A204.1 (cell line): ENCODE measurements at regions not wholly inside any gene's neighbourhood (a gene's known extent, or its start where the extent isn't known, plus 50 kb on each side); places are given as distances from the start of the nearest gene placed in this dataset.

ENCODE experiments used
- FAIRE-seq: peaks from 2 replicates; lab custom pipeline; 2012; peaks lifted over from hg19 to GRCh38; lab: Jason Lieb, UNC

DNA sequence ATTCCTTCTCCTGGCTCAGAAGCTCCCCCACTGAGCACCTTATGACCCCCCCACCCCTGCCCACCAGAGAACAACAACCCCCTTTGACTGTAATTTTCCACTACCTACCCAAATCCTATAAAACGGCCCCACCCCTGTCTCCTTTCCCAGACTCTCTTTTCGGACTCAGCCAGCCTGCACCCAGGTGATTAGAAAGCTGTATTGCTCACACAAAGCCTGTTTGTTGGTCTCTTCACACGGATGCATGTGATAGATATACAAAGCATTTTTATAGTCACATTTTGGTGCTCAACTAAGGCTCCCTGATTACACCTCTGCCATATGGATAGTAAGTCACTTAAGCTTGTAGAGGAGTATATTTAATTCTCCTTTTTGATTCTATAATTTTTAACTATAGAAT, 985.8 kb downstream of the REEP3 start:
- no peak for FAIRE-seq

DNA sequence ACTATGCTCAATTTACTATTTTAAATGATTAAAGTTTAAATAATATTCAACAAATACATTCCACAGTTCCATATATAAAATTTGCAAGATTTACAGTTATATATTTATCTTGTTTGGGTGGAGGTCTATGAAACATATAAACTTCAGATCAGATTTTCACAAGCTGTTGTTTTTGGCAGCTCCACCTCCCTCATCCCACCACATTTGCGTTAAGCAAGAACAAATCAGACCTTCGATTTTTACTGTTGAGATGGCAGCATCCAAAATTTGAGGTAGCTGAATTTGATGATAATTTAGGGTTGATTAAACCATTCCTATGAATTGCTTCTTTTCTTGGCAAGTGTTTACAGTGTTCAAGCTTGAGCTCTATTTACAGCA, 986.4 kb downstream of the REEP3 start:
- no peak for FAIRE-seq

DNA sequence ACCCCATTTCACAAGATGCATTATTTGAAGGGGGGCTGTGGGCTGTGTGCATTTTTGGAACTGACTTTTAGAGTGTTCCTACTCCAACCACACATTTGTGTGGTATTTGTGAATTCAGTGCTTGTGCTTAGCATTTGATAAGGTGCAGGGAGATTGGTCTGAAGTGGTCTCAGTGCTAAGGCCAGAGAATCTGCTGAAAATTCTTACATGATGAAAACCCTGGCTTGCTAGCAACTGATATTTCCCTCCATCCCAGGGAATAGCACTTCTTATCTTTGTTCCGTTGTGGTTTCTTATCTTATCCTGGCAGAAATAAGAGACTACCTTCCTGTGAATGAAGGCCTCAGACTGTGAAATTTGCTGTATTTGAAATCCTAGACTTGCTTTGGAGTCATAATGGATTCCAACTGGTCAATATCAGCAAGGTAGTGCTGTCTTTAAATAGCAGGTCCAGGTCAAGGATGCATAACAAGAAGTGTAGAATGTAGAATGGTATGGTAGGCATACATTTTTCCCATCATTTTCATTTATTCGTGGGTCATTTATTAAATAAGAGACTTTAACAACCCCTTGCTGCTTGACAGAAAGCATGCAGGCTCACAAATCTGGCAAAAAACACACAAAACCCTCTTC, 986.9 kb downstream of the REEP3 start:
- no peak for FAIRE-seq

DNA sequence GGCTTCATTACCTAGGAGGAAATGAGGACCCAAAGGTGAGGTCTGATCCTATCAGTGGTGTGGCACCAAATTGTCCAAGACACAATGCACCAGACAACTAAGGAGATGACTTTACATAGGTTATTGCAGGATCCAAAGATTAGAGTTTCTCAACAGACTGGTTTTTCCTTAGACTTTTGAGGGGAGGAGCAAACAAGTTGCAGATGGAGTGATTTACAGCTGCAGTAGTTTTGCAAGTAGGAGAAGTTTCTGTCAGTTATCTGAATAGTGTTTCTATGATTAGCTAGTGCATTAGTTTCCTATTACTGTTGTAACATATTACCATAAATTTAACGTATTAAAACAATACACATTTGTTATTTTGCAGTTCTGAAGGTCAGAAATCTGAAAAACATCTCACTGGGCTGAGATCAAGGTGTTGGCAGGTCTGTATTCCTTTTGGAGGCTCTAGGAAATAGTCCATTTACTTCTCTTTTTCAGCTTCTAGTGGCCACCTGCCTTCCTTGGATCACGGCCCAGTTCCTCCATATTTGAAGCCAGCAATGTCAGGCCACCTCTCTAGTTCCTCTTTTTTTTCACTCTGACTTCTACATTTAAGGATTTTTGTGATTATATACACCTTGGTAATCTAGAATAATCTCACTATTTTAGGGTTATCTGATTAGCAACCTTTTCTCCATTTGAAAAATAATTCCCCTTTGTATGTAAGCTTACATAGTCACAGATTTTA, 994.9 kb downstream of the REEP3 start:
- FAIRE-seq = no peak

DNA sequence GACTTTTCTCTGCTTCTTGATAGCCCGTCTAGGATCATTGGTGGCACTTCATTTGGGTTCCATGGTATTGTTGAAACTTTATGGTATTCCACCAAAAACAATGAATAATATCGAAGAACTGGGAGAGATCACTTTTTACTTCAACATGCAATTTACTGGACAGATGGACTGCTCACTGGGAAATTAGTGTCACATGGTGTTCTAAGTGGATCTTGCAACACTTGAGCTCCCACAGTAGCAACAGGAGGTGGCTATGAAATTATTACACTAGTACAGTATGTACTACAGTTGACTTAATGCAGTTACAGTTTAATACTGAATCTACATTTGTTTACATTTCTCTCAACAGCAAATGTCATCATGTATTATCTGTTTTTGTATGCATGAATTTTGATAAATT, 997.3 kb downstream of the REEP3 start:
- FAIRE-seq = no peak

DNA sequence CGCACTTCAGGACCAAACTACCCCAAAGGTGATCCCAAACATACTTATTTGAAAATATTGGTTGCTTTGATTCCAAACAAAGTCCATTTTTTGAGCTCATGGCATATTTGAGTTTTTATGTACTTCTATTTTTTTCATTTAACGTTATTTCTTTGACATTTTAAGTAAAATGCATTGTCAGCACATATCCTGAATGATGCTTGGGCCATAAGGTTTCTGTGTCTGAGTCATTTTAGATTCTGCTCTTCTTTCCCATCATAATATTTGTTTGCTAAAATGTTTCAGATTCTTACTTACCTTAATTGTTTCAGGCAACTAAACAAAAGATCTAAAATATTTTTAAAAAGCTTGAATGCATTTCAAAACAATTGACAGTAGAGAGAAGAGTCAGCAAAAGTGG, 998.2 kb downstream of the REEP3 start:
- FAIRE-seq = no peak

DNA sequence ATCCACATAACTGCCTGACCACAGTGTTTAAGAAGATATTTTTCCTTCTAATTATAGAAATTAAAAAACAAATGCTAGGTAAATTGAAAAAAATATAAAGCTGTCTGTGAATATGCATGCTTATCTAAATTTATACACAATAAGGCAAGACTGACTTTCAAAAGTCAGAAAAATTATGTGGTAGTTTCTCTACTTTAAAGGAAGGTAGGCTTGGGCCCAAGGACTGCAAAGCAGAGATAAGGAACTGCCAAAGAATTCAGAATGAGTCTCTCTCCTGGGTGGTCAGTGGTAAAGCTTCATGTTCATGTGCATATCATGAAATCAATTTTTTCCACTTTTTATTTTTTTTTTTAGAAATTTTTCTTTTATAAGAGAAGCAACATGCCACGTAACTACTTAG, 998.6 kb downstream of the REEP3 start:
- FAIRE-seq = no peak

DNA sequence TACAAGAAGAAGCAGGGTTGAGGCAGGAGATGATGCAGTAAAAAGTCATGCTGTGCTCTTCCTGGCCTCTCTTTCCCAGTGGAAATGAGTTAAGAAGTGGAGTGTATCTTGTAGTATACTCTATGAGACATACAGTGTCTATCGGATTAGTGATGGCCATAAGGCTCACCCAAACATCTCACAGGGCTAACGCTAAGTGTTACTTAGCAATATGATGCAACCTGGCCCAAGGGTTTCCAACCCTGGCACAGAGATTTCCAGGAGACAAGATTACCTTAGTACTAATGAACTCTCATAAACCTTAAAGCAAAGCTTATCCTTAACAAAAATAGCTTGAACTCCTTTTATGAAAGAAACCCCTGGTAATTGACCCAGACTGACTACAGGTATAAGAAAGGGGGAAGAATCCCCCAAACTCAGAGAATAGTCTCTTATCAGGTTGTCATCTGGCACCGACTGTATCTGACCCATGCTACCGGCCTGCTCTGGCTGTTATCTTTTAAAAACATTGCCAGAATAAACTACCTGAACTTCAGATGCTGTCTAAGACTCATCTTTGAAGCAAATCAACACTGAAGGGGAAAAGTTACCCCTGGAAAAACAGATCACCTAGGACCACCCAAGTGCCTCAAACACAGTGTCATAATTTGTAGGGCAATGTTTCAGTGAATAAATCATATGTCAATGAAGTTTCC, 1002.0 kb downstream of the REEP3 start:
- no peak for FAIRE-seq

DNA sequence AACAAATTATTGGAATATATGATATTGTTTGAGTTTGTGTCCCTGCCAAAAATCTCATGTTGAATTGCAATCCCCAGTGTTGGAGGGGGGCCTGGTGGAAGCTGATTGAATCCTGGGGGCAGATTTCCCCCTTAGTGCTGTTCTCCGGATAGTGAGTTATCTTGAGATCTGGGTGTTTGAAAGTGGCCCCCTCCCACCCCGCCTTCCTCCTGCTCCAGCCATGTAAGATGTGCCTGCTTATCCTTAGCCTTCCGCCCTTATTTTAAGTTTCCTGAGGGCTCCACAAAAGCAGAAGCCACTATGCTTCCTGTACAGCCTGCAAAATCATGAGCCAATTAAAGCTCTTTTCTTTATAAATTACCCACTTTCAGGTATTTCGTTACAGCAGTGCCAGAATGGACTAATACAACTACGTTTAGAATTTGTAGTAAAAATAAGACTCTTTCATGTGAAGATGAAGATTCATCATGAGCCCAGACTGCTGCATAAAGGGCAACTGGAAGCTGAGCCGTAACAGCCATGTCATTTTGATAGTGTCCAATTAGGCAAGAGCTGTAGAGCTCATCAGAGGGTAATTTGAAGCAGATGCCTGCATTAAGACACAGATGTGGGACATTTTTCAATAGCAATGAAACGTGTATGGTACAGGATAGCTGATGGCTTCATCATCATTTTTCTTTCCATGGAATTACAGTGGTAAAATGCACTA, 1007.2 kb downstream of the REEP3 start:
- no peak for FAIRE-seq

DNA sequence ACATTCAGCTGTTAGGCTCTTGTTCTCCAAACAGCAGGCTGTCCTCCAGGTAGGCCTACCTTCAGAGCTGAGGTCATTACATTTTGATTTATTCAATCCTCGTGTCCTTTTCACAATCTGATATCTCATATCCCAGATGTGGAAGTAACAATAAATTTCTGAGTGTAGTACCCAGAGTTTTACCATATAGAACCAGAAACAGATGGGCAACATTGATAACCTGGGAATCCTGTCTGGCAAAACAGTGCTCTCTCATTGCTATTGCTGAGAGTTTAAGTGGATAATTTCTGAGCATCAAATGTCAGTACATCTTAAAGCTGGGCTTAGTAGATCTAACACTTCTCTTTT, 1007.8 kb downstream of the REEP3 start:
- no peak for FAIRE-seq

DNA sequence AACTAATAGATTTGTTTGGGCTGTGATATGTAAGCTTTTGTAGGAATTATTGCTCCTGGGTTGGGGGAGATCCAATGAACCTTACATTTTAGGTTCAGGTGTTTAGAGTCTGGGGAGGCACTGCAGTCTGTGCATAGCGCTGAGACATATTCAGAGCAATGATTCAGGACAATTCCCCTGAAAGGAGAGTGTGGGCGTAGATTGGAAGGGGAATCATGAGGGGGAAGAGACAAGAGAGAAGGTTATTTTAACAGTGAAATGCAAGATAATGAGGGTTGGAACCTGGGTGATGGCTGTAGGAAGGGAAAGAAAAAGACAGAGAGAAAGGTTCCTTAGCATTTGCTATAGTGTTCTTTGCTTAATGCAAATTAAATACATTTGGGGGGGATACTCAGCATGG, 1013.4 kb downstream of the REEP3 start:
- no peak for FAIRE-seq

DNA sequence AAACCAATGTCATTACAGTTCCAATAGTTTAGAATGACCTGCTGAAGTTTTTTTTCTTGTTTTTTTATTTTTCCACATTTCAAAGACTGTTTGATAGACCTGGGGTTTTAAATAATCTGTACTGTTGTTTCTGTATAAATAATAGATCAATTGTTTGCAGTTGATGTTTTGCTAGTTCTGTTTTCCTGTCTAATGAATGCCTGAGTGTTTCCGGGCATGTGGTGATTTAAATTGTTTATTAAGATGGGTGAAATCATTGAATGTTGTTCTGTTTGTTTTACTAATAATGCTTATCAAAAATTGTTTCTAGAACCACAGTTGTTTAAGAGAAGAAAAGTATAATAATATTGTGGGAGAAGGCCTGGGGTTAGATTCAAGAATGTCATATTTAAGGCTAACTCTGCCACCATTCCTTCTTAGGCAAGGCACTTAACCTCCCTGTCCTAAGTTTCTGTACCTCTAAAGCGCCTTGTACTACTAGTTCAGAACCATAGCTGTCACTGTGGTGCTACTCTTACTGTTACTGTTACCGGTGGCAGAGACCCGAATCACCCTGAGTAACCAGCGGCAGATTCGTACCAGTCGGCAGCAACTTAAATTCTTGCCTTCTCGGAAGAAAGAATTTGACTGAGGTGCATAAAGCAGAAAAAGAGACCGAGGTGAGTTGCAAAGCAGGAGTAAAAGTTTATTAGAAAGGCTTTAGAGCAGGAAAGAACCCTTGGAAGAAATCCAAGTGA, 1014.1 kb downstream of the REEP3 start:
- no peak for FAIRE-seq

DNA sequence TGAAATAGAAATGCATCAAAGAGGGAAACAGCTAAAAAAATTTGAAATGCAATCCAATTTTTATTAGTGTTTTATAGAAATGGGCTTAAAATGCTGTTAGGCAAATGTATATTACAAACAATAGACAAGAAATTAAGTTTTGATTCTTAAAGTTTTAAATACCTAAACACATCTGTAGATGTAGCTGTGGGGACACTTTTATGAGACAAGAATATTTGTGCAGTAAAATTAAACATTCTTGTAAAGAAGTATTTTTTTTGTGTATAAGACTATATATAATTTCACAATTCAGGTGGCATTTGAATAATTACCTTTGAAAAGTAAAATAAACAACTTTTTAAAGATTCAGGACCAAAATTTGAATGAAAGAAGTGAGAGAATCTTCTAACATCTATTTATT, 1015.9 kb downstream of the REEP3 start:
- no peak for FAIRE-seq

DNA sequence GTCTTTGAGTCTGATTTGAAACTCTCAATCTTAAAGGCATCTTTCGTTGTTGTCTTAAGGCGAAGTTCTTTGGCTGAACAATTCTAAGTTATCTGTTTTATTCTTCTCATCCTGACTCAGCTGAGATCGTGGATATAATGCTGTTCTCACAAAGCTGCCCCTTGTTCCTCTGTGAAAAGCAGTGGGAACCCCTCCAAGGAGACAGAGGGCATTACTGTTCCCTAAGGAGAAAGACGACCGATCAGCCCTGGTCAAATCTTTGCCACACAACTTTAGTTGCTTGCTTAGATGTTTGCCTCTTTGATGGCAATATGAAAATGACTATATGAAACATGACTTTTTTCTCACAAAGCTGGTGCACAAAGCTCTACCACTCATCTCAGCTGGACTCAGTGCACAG, 1016.7 kb downstream of the REEP3 start:
- FAIRE-seq = no peak

DNA sequence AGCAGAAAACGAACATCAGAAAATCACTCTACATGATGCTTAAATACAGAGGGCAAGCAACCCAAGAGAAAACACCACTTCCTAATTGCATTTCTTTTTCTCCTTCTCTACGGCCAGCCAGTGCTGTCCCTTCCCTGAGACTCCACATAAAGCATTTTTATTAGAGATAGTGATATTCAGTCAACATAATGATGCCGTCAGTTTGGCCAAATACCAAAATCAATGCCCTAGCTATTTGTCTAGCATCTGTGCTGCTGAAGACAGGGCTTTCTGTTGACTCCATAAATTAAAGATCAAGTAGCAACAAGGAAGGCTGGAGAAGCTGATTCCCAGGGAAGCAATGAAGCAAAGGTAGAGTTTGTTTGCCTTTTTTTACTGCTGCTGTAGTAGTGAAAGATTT, 1024.9 kb downstream of the REEP3 start:
- no peak for FAIRE-seq

DNA sequence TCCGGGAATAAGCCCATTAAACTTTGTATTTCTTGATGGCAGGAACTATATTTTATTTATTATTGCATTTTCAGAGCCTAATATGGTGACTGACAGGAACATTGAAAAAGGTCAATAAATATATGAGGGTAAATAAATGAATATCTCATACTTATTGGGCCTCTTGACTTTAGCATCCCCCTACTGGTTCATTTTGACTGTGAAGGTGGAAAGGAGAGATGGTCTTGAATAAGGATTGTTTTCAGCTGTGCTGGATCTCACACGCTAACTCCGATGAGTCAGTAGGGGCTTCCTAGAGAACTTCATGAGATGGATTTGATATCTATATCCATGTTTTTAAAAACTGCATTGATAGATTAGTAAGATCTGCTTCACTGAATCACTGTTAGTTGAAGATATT, 1026.0 kb downstream of the REEP3 start:
- no peak for FAIRE-seq

DNA sequence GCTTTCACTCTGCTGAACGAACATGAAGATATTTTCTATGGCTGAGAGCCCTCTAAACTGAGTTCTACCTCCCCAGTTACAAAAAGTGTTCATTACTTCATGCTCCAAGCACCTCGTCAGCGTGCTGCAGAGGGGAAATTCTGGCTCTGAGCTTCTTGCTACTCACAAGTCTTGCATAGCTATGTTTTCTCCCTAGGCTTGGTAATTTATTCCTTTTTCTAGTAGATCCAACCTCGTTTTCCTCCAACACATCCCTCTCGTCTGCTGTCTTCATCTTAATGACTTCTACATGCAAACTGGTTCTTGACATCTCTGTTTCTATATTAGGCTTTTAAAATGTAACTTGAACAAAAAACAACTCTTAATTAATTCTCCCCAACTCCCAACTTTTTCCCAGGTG, 1034.5 kb downstream of the REEP3 start:
- FAIRE-seq = no peak

DNA sequence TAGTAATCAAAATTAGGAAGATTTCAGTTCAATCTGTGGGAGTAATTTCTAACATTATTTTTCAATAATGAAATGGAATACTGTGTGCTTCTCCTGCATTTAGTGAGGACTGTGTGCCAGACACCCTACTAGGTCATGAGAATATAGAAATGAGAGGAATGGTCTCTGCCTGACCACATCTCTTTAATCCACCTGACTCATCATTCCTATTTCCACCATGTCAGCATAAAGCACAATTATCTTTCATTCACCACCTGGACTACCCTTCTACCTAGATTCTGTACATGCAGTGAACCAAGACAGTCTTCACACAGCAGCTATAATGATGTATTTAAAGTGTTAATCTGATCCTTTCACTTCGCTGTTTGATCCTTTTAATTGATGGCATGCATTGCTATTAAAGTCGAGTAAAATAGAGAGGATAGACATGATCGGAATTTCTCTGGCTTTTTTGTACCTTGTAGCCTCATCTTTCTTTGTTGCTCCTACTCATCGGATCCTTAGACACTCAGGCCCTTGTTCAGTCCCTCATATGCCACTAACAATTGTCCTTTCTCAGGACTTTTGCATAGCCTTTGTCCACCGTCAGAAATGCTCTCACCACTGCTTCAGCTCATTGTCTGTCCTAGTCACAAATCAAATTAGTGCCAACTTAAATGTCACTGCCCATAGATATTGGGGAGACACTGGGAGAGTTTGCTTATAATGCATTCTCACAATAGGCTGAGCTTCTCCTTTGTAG, 1037.1 kb downstream of the REEP3 start:
- no peak for FAIRE-seq

DNA sequence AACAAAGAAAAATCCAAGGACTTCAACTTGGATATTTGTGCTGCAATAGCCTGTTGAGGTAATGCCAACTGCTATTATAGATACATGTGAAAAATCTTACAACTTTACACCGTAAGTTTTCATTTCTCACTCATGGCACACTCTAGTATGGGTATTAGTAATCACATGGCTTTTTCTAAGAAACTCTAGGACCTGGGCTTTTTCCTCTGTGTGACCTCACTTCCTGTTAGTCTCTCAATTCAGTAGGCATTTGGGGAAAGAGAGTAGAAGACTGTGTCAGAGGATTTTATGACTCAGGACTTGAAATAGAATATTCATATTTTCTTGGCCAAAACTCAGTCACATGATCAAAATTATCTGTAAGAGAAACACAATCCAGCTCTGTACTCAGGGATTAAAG, 1049.9 kb downstream of the REEP3 start:
- FAIRE-seq = no peak

DNA sequence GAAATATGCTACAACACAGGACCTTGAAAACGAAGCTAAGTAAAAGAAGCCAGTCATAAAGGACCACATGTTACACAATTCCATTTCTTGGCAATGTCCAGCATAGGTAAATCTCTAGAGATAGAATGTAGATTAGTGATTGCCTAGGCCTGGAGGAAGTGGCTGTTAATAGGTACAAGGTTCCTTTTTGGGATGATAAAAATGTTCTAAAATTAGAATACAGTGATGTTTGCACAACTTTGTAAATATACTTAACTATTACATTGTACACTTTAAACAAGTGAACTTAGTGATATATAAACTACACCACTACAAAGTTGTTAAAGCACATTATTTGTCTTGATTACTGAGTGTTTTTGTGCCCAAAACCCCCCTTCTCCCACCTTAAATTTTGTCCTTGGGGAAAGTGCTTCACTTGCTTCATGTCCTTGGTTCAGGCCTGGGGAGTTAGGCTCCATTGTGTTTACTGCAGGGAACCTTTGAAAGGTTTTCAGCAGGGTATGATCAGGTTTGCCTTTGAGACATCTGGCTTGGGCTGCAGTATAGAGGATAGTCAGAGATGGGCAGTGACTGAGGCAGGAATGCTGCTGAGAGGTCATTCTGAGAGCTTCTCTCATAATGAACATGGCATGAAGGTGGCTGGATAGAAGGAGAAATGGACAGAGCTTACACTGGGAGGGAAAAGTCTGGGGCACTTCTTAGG, 1052.6 kb downstream of the REEP3 start:
- FAIRE-seq = no peak

DNA sequence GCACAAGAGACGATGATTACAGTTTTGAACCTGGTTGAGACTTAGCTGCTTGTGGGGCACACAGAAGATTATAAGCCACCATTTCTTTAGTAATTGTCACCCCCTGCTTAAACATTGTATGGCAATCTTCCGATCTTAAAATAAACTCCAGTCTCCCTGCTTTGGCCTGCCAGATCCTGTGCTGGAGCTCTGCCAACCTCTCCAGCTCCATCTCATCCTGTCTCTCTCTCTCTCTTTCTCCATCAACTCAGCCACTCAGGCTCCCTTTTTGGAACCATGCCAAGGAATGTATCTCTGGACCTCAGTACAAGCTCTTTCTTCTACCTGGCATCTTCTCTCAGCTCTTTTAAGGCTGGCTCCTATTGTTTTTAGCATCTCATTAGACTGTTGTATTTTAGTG, 1053.2 kb downstream of the REEP3 start:
- FAIRE-seq = no peak
